Fibroblast of mammary gland (primary cell): ENCODE measurements at regions not wholly inside any gene's neighbourhood (a gene's known extent, or its start where the extent isn't known, plus 50 kb on each side); places are given as distances from the start of the nearest gene placed in this dataset.

Experiments
- DNase-seq: peaks from one replicate; pipeline ENCODE4 v3.0.0-alpha.2; 2010; ENCODE audit warnings: low read depth
- H3K4me3 ChIP-seq: 2 replicates; pipeline ENCODE4 v1.5.1; 2011; ENCODE audit warnings: low read depth, mild to moderate bottlenecking, low read length, moderate library complexity; ENCODE audit not compliant: control insufficient read depth
- TF ChIP-seq, protein P1 (sequence below): conservative IDR thresholded peaks from 2 replicates; pipeline ENCODE4 v1.5.1; 2011; ENCODE audit warnings: low read depth, low read length, inconsistent platforms; ENCODE audit not compliant: control insufficient read depth, insufficient read depth

- TF ChIP-seq, protein P1, sequence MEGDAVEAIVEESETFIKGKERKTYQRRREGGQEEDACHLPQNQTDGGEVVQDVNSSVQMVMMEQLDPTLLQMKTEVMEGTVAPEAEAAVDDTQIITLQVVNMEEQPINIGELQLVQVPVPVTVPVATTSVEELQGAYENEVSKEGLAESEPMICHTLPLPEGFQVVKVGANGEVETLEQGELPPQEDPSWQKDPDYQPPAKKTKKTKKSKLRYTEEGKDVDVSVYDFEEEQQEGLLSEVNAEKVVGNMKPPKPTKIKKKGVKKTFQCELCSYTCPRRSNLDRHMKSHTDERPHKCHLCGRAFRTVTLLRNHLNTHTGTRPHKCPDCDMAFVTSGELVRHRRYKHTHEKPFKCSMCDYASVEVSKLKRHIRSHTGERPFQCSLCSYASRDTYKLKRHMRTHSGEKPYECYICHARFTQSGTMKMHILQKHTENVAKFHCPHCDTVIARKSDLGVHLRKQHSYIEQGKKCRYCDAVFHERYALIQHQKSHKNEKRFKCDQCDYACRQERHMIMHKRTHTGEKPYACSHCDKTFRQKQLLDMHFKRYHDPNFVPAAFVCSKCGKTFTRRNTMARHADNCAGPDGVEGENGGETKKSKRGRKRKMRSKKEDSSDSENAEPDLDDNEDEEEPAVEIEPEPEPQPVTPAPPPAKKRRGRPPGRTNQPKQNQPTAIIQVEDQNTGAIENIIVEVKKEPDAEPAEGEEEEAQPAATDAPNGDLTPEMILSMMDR = no peak
- DNase-seq = no peak
- H3K4me3 ChIP-seq = no peak overlapping the region
Measured at GRCh38 chr5:82491397-82491796, 213.2 kb upstream of the RPS23 start.

DNA sequence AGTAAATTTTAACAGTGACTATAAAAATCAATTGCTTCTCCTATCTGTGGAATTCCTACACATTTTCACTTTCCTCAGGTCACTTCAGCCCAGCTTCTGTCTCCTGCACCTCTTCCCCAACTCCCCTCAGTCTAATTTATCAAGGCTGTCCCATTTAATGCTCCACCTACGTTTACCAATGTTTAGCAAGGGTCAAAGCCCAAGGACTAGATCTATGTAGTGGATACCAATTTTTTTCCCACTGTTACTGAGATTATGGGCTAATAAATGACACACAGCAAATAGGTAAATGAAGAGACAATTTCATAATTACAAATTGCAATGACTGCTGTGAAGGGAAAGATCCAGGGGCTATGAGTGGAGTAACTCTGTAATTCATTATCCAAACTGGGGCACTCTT, 211.5 kb upstream of the RPS23 start:
- TF ChIP-seq, protein P1 = no peak
- no peak for DNase-seq
- H3K4me3 ChIP-seq = no peak overlapping the region

DNA sequence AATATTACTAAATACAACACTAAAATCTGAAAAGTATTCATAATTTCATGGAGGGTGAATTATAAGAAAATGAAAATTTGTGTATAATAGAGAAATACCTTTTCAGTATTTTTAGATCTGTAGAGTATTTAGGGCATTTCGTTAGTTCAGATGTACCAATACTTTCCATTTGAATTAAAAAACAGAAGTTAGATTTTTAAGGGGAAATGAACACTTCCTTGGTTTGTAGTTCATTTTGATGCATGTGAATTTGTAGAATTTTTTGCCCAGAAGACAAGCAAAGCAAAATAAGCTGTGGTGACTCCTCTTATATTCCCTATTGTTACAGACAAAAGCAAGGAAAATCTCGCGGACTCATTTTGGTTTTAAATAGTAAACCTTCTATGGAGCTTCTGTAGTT, 209.0 kb upstream of the RPS23 start:
- TF ChIP-seq, protein P1 = no peak
- no peak overlapping the region for H3K4me3 ChIP-seq
- no peak for DNase-seq

DNA sequence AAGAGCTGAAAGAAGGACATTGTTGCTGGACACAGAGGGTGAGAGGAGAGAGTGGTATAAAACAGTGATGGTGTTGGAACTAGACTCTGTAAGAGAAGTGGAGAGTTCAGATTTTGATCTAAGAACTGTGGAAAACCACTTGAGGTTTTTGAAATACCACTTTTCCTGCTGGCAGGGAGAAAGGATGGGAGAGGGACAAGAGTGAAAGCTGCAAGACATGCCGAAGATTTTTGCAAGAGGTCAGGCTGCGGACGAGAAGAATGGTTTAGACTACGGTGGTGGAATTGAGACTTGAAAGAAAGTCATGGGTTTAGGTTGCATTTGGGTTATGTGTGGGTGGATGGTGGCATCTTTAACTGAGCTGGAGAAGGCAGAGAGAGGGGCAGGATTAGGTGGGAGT, 202.2 kb upstream of the RPS23 start:
- no peak for DNase-seq
- TF ChIP-seq, protein P1 = no peak
- no peak overlapping the region for H3K4me3 ChIP-seq

GRCh38 chr5:82476155-82476554, 198.0 kb upstream of the RPS23 start:
- H3K4me3 ChIP-seq = no peak overlapping the region
- TF ChIP-seq, protein P1 = no peak
- no peak for DNase-seq

- no peak for DNase-seq
- TF ChIP-seq, protein P1 = no peak
- H3K4me3 ChIP-seq = no peak overlapping the region
Measured at GRCh38 chr5:82473262-82473661, 195.1 kb upstream of the RPS23 start.
